ENCODE measurements at regions not wholly inside any gene's neighbourhood (a gene's known extent, or its start where the extent isn't known, plus 50 kb on each side); places are given as distances from the start of the nearest gene placed in this dataset.

- TF ChIP-seq CTCF (IDR thresholded peaks at IDR 0.05), result no peak
- H3K9me3 ChIP-seq, result no peaks in the 10 kb centered on the region
- intact Hi-C loops (cut with DNase I, micrococcal nuclease), result no loop called here
- H3K4me1 ChIP-seq (ENCODE audit: low read depth), result no peaks in the 10 kb centered on the region
- H3K36me3 ChIP-seq (ENCODE audit: low read depth), result no peaks in the 10 kb centered on the region
- DNase-seq (no peak), ATAC-seq (no peak)
- no peak overlapping the region for H3K4me3 ChIP-seq
Measured at GRCh38 chr20:21832442-21833385, 127.2 kb downstream of the PAX1 start.

GRCh38 chr20:21826976-21827375, 121.5 kb downstream of the PAX1 start:
- no peaks in the 10 kb centered on the region for H3K36me3 ChIP-seq (ENCODE audit: low read depth)
- ATAC-seq (no peak), DNase-seq (no peak)
- no peak for TF ChIP-seq CTCF (IDR thresholded peaks at IDR 0.05)
- H3K9me3 ChIP-seq, result no peaks in the 10 kb centered on the region
- intact Hi-C loops (cut with DNase I, micrococcal nuclease), result no loop called here
- no peaks in the 10 kb centered on the region for H3K4me1 ChIP-seq (ENCODE audit: low read depth)
- H3K4me3 ChIP-seq, result no peak overlapping the region

- DNase-seq, result no peak
Measured at GRCh38 chr20:21821358-21821757, 115.9 kb downstream of the PAX1 start.

GRCh38 chr20:21820688-21821087, 115.2 kb downstream of the PAX1 start:
- no peak for DNase-seq
- no peaks in the 10 kb centered on the region for H3K4me1 ChIP-seq (ENCODE audit: low read depth)
- H3K36me3 ChIP-seq (ENCODE audit: low read depth), result no peaks in the 10 kb centered on the region
- H3K9me3 ChIP-seq, result no peaks in the 10 kb centered on the region
- no peak overlapping the region for H3K4me3 ChIP-seq
- TF ChIP-seq CTCF (IDR thresholded peaks at IDR 0.05), result no peak
- ATAC-seq, result no peak
- intact Hi-C loops (cut with DNase I, micrococcal nuclease), result no loop called here

More at GRCh38 chr20:21821358-21821757, 115.9 kb downstream of the PAX1 start:
- Histone ChIP-seq H3K4me1 (ENCODE audit: low read depth) (no peaks in the 10 kb centered on the region), H3K9me3 (no peaks in the 10 kb centered on the region), H3K36me3 (ENCODE audit: low read depth) (no peaks in the 10 kb centered on the region), H3K4me3 (no peak overlapping the region)
- intact Hi-C loops (cut with DNase I, micrococcal nuclease), result no loop called here
- TF ChIP-seq CTCF (IDR thresholded peaks at IDR 0.05), result no peak
- no peak for ATAC-seq

GRCh38 chr20:21820045-21820444, 114.6 kb downstream of the PAX1 start:
- Histone ChIP-seq H3K9me3 (no peaks in the 10 kb centered on the region), H3K4me3 (no peak overlapping the region), H3K36me3 (ENCODE audit: low read depth) (no peaks in the 10 kb centered on the region), H3K4me1 (ENCODE audit: low read depth) (no peaks in the 10 kb centered on the region)
- intact Hi-C loops (cut with DNase I, micrococcal nuclease), result no loop called here
- ATAC-seq (no peak), DNase-seq (no peak)
- no peak for TF ChIP-seq CTCF (IDR thresholded peaks at IDR 0.05)
